Fibroblast of skin of right biceps (primary cell): ENCODE measurements at regions not wholly inside any gene's neighbourhood (a gene's known extent, or its start where the extent isn't known, plus 50 kb on each side); places are given as distances from the start of the nearest gene placed in this dataset.
"Not testable (repeated sequence)": the region's sequence is repeated elsewhere in the genome, so short reads cannot be mapped to it uniquely, and the experiment has no call there.

ENCODE experiments used
- DNase-seq: peaks from one replicate; pipeline ENCODE4 v3.0.0-alpha.2; 2013

GRCh38 chr17:64800987-64801386 lies 118.3 kb downstream of the LRRC37A3 start:
- DNase-seq: not testable (repeated sequence)

DNA sequence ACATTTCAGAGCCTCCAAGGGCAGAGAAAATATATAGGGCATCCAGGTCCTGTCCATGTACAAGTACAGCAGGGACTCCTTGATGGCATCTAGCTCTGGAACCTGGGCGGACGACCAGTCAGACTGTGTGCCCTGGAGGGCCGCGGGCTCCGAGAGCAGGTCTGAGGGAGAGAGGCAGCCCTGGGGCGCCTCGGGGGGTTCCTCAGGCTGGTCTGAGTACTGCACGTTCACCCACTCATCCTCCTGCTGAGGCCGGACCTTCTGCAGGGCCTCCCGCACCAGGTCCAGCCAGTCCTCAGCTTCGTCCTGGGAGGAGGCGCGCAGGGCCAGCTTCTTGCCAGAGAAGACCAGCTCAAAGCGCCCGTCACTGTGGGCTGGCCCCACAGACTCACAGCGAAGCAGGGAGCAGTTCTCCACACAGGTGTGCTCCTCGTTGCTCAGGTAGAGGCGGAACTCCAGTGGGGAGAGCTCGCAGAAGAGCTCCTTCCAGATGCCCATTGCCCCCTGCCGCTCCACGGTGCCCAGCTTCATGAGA lies 118.8 kb downstream of the LRRC37A3 start:
- DNase-seq: not testable (repeated sequence)

DNA sequence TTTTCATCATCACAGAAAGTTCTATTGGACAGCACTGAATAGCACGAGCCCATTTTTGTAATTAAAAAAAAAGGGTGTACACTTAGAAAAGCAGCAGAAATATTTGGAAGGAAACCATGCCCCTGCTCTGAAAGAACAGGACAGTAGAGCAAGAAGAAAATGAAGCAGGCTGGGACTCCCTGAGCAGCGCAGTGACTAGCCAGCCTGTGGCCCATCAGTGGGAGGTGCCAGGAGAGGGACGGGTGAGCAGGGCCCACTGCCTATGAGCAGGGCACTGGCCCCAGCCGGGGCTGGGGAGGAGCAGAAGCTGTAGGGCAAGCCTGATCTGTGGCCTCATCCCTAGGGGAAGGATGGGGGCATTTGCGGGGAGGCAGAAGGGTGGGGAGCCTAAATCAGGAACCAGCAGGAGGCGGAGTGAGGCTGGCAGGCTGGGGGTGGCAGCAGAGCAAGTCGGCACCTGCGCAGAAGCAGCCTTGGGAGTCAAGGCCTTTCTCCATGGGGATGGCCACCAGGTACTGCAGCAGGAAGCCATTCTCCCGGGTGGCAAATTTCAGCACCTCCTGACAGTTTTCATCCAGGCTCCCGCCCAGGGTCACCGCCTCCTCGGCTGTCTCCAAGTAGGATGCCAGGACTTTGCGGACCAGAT lies 119.6 kb downstream of the LRRC37A3 start:
- DNase-seq: not testable (repeated sequence)

GRCh38 chr17:64798961-64799360 lies 120.3 kb downstream of the LRRC37A3 start:
- DNase-seq: not testable (repeated sequence)

DNA sequence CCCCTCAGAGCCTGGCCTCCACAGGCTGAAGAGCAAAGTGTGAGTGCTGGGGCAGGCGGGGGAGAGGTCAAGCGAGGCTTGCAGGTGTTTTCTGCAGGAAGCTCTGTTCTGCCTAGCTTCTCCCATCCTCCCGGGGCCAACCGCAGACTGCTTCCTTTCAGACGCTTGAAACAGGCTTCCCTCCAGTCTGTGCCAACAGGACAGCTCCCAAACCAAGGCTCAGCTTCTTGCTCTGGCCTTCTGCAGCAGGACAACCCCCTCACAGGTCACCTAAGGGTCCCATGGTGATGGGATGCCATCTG lies 120.8 kb downstream of the LRRC37A3 start:
- not testable (repeated sequence) for DNase-seq

GRCh38 chr17:64797746-64798488 lies 121.4 kb downstream of the LRRC37A3 start:
- DNase-seq: not testable (repeated sequence)

GRCh38 chr17:64795342-64795741 lies 123.9 kb downstream of the LRRC37A3 start:
- not testable (repeated sequence) for DNase-seq

- DNase-seq: not testable (repeated sequence)
Observed at GRCh38 chr17:64794548-64795274, 124.6 kb downstream of the LRRC37A3 start.

DNA sequence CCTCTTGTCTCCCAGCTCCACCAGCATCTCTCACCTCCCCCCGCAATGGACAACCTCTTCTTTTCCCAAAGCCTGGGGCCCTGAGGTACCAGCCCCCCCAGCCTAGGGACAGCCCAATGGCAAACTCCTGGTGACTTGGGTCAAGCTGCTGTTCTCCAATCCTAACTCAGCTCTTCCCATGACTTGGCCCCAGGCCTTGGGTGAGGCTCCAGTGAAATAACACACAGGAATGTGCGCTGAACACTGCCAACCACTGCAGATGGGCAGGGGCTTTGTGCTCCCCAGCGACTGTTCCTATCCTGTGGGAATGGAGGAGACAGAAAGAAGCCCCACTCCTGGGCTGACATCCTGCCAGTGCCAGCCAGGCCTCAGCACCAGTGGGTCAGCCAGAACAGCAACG lies 125.2 kb downstream of the LRRC37A3 start:
- not testable (repeated sequence) for DNase-seq

GRCh38 chr17:64792793-64793575 lies 126.3 kb downstream of the LRRC37A3 start:
- not testable (repeated sequence) for DNase-seq

- not testable (repeated sequence) for DNase-seq
Observed at GRCh38 chr17:64792276-64792675, 127.0 kb downstream of the LRRC37A3 start.

GRCh38 chr17:64791691-64792090 lies 127.6 kb downstream of the LRRC37A3 start:
- not testable (repeated sequence) for DNase-seq

DNA sequence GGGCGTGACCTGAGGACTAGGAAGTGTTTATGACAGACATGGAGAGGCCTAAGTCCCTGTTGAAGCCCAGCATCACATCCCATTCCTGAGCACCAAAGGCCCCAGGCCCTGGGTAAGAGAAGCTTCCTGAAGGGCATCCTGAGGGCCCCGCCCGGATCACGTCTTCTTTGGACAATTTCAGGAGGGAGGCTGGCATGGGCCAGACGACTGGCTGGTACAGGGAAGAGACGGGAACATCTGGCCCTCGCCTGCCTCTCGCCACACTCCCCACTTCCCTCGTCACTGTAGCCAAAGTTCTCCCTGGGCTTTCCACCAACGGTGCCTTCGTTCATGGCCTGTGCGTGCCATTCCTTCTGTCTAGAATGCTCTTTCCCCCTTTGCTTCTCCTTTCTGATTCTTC lies 128.1 kb downstream of the LRRC37A3 start:
- not testable (repeated sequence) for DNase-seq

DNA sequence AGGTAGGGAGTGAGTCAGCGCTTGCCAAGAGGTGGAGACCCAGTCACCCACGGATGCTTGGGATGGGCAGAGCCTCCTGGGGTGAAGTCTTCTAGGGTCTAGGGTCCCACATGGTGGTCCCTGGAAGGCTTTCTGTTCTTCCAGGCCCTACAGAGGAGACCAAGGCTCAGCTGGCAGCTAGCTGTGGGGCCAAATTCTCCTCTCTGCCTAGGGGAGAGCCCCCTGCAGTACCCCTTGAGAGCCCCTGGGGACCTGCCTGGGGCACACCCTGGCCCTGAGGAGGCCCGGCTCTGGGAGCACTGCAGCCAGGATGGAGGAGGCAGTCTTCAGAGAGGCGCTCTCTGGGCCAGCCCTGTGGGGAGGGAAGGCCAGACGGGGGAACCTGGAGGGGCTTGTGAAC lies 128.6 kb upstream of the SMURF2 start:
- not testable (repeated sequence) for DNase-seq

DNA sequence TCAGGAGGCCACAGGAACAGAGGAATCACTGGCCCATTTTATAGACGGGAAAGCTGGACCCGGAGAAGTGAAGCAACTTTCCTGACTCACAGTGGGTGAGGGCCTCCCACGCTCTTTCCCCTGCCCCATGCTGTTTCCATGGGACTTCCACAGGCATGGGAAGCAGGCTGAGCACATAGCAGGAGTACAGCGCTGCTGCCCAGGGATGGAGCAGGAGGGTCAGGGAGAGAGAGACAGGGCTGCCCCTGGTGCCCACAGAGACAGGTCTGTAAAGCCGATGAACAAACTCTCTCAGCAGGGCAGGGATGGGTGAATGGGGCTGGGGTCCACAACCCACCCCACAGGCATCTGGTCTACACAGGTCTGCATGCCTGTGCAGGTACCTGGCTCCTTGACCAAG lies 128.1 kb upstream of the SMURF2 start:
- DNase-seq: not testable (repeated sequence)

GRCh38 chr17:64789061-64789445 lies 126.9 kb upstream of the SMURF2 start:
- DNase-seq: not testable (repeated sequence)

DNA sequence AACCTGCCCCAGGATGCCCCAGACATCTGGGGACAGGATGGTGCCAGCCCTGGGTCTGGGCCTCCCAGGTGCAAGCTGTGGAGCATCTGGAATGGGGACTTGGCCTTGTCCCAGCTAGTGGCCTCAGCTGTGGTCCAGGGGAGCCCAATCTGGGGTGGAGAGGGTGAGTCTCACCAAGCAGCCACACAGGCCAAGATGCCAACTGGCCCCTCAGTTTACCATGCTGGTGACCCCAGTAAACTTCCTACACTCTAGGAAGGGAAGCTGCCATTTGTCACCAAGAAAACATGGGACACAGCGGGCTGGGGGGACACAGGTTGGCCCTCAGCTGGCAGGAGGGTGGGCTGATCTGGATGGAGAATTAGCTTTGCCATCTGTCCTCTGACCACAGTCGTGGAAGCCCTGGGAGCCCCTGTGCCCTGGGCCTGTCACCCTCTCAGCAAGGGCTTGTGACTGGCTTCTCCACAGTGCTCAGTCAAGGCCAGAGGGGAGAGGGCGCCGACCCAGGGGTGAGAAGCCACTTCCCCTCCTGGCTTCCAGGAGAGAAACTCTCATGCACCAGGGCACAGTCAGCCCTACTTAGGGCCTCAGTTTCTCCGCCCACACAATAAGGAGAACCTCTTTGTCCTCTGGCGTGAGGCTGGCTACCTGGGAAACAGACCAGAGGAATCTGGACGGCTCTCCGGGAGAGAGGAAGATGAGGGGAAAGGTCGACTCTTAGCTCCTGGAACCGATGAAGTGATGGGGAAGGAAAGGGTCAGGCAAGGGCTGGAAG lies 126.4 kb upstream of the SMURF2 start:
- no peak for DNase-seq

GRCh38 chr17:64787921-64788271 lies 125.8 kb upstream of the SMURF2 start:
- DNase-seq: no peak

DNA sequence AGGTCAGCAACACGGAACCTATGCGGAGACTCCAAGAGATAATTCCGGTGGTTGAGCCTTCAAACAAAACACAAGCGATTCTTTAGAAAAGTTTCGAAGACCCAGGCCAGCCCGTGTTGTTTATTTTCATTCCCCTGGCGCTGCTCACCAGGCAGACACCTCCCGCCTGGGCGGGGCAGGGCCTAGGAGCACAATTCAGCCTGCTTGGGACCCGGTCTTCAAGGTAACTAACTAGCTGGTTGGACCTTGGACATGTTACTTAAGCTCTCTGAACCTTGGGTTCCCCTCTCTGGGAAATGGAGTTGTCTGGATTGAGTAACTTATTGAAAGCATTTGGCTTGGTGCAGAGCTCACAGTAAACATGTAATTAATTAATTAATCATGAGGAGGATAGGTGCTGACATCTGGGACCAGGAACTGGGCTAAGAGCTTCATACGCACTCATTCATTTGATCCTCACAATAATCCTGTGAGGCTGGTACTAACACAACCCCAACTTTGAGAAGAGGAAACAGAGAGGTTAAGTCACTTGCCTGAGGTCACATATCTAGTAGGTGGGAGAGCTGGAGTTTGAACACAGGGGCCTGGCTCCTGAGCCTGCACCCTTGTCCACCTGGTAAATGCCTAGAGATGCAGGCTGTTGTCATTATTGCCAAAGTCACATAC lies 125.3 kb upstream of the SMURF2 start:
- DNase-seq: no peak

DNA sequence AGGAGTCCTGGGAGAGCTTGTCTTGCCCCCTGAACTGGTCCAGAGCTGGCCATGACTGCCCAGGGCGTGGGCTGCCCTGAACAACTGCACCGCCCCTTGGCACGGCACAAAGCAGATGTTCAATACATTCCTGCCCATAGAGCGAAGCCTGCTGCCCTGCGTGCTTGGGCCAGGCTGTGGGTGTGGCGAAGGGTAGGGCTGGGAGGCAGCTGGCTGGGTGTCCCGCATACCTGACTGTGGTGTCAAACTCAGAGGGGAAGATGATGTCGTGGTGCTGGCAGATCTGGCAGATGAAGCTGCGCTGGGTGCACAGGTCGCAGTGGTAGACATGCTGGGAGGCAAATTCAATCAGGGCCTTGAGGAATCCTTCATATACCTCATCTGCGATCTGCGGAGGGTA lies 124.2 kb upstream of the SMURF2 start:
- DNase-seq: no peak

DNA sequence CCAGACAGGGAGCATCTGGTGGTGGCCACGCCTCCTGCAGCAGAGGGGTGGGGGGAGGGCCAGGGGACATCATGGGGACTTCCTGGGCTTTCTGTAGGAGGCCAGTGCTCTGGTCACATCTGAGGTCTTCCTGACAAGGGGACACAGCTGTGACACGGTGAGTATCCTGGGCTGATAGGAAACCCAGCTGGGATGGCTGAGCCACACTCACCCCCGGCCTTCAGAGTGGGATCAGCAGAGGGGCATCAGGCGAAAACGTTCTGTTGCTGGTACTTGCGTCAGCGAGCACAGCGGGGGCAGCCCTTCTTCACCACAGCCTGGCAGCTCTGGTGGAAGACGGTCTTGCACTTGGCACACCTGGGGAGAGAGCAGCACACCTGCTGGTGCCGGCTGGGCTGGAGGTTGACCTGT lies 122.9 kb upstream of the SMURF2 start:
- no peak for DNase-seq
